ENCODE measurements at regions not wholly inside any gene's neighbourhood (a gene's known extent, or its start where the extent isn't known, plus 50 kb on each side); places are given as distances from the start of the nearest gene placed in this dataset.

- TF ChIP-seq CTCF (IDR thresholded peaks at IDR 0.05) (no peak), POLR2A (IDR thresholded peaks at IDR 0.05) (no peak)
Measured at GRCh38 chr10:130403153-130404075, 267.2 kb downstream of the GLRX3 start.
